AG10803 (cell line): ENCODE measurements at regions not wholly inside any gene's neighbourhood (a gene's known extent, or its start where the extent isn't known, plus 50 kb on each side); places are given as distances from the start of the nearest gene placed in this dataset.
A peak's percentile ranks its signal among the peaks of the same experiment; 100 is the strongest.

Experiments
- DNase-seq: peaks from one replicate; pipeline ENCODE4 v3.0.0; 2010; ENCODE audit warnings: low read depth
- H3K4me3 ChIP-seq: 2 replicates; pipeline ENCODE4 v1.5.1; 2011; ENCODE audit warnings: mild to moderate bottlenecking, low read length, control low read depth
- CTCF ChIP-seq: conservative IDR thresholded peaks from 2 replicates; pipeline ENCODE4 v1.5.1; 2011; ENCODE audit warnings: mild to moderate bottlenecking, low read length, control low read depth, inconsistent platforms

DNA sequence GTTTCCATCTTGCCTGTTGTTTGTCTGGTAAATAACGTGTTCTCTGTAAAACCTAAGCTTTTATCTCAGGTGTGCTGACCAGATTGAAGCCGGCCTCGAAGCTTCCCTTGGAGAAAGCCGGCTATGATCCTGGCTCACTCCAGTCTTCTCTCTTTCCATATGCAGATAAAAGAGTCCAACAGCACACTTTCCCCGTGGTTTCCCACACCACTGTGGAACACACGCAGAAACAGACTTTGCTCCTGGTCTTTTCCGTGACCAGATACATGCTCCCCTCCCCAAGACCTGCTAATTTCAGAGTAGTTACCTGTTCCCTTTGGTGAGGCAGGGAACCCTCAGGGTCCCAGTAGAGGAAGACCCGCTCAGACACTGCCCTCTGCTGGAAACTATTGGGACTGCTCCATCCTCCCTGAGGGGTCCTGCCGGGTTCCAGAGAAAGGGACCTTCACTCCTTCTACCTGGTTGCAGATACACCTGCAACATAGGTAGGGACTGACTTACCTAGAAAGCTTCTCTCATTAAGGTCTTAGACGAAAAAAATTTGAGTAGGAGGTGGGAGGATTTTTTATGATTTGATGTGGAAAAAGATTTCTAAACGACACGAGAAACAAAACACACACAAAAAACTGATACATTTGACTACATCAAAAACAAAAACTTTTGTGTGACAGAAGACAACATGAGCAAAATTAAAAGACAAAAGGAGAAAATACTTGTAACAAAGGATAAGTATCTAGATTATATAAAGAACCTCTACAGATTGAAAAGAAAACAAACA, 415.4 kb upstream of the CCDC196 start:
- no peak overlapping the region for H3K4me3 ChIP-seq
- TF ChIP-seq CTCF = peak; percentile 89
- no peak for DNase-seq

GRCh38 chr14:66072190-66073084, 413.7 kb upstream of the CCDC196 start:
- DNase-seq = no peak
- no peak overlapping the region for H3K4me3 ChIP-seq
- TF ChIP-seq CTCF = no peak

DNA sequence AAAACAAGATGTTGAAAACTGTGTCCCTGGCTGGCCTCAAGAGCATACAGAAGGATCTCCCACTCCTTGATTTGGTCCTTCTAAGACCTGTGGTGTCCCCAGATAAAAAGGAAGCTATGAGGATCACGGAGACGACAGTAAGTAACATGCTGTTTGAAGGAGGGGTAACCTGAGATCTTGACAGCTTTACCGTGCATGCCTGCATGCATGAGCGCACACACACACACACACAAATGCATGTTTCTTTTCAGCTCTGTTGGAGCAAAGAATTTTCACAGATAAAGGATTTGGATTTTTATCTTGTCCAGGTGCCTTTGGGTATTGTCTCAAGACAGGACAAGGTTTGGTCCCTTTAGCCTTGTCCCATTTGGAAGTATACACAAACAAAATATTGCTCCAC, 411.6 kb upstream of the CCDC196 start:
- no peak overlapping the region for H3K4me3 ChIP-seq
- no peak for TF ChIP-seq CTCF
- no peak for DNase-seq

- peak; percentile 40 for DNase-seq
- TF ChIP-seq CTCF = no peak
- H3K4me3 ChIP-seq = no peak overlapping the region
Measured at GRCh38 chr14:66076176-66076575, 410.0 kb upstream of the CCDC196 start.

DNA sequence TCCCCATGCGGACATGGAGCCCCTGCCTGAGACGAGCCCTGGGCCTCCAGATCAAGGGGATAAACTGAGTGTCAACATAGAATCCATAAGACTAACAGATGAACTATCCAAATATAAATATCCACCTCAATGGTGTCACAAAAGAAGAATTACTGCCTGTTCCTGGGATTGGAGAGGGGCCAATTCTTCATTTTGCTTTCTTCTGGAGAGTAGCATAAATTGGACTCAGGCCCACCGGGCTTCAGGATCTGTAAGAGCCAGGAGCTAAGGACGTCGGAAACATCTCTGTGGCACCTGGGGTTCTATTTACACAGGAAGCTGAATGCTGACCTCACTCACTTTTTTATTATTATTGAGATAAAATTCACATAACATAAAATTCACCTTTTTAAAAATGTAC, 408.2 kb upstream of the CCDC196 start:
- no peak overlapping the region for H3K4me3 ChIP-seq
- no peak for DNase-seq
- no peak for TF ChIP-seq CTCF

DNA sequence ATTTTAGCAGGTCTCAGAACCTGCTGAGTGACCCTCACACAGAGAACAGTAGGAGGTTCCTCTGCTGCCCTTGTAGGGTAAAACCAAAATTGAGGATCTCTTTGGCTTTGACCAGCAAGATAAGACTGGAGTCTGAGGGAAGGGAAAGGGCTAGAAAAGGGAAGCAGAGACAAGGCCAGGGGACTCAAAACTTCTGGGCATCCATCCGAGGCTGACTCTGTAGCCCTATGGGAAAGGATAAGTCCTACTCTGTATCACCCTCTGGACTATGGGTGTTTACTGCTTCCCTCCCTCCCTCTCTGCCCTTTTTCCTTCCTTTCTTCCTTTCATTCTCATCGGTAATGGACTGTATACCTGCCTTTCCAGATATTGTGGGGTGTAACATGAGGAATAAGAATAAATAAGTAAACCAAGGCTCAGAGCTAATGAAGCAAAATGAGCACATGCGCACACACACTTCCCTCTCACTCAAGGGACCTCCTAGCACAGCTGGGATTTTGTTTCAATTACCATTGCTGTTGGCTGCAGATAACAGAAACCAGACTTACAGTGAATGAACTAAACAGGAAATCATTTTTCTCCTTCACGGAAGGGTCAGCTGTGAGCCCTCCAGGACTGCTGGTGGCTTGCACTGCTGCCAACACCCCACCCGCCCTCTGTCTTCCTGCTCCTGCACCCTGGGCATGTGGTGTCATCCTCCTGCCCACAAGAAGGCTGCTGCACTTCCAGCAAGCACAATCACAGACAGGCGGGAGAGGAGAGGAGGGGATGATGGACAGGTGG, 404.4 kb upstream of the CCDC196 start:
- no peak for TF ChIP-seq CTCF
- peak; percentile 52 for DNase-seq

More for the DNA sequence above, 404.4 kb upstream of the CCDC196 start:
- H3K4me3 ChIP-seq = no peak overlapping the region
